NB4 (cell line): ENCODE measurements at regions not wholly inside any gene's neighbourhood (a gene's known extent, or its start where the extent isn't known, plus 50 kb on each side); places are given as distances from the start of the nearest gene placed in this dataset.

Experiments
- DNase-seq: peaks from one replicate; pipeline ENCODE4 v3.0.0; 2010; ENCODE audit warnings: low read depth
- H3K4me3 ChIP-seq: one replicate; pipeline ENCODE4 v1.5.1; 2011; ENCODE audit warnings: mild to moderate bottlenecking, low read depth, low read length, moderate library complexity
- MAX ChIP-seq: IDR thresholded peaks from 2 replicates; pipeline ENCODE4 v1.6.1; 2011; ENCODE audit warnings: low read depth, low read length
- MYC ChIP-seq: IDR thresholded peaks from 2 replicates; pipeline ENCODE4 v1.6.1; 2011; ENCODE audit warnings: low read depth, low read length
- POLR2A ChIP-seq: IDR thresholded peaks from 2 replicates; pipeline ENCODE4 v1.6.1; 2011; ENCODE audit warnings: mild to moderate bottlenecking; ENCODE audit not compliant: insufficient read length; ENCODE audit errors: extremely low read depth
- TF ChIP-seq, protein P1 (sequence below): IDR thresholded peaks from one replicate; pipeline ENCODE4 v1.5.1; 2012; ENCODE audit warnings: low read depth, low read length

DNA sequence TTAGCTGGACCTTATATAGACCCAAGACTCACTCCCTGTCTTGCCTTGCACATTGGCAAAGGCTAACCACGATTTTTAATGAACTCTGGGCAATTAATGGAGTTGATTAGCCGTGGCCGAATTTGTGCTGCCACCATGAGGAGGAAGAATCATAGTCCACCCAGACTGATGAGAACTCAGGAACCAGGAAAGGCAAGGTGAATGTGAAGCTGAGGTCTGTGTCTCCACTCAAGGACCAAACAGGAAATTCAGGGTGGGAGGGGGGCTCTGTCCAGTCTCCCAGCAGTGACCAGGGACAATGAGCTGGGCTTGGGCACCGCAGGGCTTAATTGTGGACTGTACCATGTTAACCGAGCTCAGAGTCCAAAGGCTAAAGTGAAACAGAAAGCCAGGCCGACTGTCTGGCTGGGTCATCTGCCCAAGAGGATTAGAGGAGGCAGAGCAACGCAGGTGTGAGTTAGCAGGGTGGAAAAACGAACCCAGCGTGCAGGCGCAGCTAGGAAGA is 127.0 kb upstream of the JCAD start:
- no peak overlapping the region for H3K4me3 ChIP-seq
- TF ChIP-seq MAX = no peak
- no peak for TF ChIP-seq POLR2A
- no peak for TF ChIP-seq MYC
- TF ChIP-seq, protein P1, sequence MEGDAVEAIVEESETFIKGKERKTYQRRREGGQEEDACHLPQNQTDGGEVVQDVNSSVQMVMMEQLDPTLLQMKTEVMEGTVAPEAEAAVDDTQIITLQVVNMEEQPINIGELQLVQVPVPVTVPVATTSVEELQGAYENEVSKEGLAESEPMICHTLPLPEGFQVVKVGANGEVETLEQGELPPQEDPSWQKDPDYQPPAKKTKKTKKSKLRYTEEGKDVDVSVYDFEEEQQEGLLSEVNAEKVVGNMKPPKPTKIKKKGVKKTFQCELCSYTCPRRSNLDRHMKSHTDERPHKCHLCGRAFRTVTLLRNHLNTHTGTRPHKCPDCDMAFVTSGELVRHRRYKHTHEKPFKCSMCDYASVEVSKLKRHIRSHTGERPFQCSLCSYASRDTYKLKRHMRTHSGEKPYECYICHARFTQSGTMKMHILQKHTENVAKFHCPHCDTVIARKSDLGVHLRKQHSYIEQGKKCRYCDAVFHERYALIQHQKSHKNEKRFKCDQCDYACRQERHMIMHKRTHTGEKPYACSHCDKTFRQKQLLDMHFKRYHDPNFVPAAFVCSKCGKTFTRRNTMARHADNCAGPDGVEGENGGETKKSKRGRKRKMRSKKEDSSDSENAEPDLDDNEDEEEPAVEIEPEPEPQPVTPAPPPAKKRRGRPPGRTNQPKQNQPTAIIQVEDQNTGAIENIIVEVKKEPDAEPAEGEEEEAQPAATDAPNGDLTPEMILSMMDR = no peak
- no peak for DNase-seq

- no peak for TF ChIP-seq MAX
- TF ChIP-seq POLR2A = no peak
- TF ChIP-seq, protein P1 = no peak
- TF ChIP-seq MYC = no peak
- no peak overlapping the region for H3K4me3 ChIP-seq
- DNase-seq = no peak
Observed at GRCh38 chr10:30185916-30186315, 126.5 kb upstream of the JCAD start.

DNA sequence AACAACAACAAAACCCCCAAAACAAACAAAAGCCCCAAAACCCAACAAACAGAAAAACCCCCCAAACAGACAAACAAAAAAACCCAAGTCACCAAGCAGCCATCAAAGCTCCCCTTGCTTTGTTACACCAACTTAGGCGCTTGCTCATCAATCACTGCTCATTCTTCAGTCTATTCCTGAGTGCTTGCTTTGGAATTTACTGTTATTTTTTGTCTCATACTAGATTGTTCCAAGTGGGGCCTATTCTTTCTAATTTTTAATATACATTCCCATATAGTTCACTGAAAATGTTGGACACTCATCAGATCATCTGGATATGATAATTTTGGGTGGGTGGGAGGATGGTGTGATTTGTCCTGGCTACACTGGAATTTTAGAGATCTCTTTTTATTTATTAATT is 126.0 kb upstream of the JCAD start:
- TF ChIP-seq MYC = no peak
- no peak for TF ChIP-seq MAX
- no peak for TF ChIP-seq POLR2A
- no peak for DNase-seq
- no peak overlapping the region for H3K4me3 ChIP-seq

DNA sequence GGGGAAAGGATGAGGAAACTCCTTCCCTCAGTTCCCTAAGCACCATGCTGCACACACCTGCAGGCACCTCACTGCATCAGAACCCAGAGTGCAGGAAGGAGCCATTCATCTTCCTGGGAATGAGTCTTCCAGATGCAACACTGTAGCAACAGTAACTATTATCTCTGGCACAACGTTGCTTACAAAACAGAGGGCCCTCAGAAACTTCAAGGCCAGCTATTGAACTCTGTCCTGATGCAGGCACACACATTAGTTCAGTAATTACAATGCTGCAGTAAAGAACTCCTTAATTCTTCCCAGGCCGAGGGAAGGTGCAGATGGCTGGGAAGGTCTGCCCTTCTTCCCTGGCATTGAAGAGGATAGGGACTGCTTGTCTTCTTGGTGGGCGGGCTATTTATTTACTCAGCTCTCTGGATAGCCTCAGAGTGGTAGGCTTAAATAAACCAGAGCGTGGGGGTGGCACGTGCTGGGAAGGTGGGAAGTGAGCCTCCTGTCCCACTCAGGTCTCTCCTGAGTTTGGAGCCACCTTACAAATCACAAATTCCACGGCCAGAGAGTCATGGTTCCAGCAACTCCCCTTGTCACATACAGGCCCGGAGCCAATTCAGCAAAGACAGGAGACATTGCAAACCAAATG is 125.1 kb upstream of the JCAD start:
- H3K4me3 ChIP-seq = no peak overlapping the region
- no peak for DNase-seq
- TF ChIP-seq MYC (no peak), MAX (no peak), POLR2A (no peak)
- TF ChIP-seq, protein P1 = no peak

DNA sequence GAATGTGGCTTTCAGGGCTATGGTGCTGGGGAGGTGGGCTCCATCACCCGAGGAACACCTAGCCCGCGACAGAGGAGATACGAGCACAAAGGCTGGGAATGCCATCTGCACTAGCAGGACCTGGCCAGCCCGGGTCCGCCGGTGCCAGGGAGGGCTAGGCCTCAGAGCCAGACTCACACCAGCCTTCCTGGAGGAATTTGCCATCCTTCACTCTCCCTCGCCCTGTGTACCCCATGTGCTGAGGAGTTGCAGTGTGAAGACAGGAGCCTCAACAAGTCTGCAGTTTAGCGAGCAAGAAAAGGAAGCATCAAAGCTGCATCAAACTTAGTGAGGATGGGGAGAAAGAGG is 123.6 kb upstream of the JCAD start:
- TF ChIP-seq, protein P1 = no peak
- TF ChIP-seq MYC (no peak), POLR2A (no peak), MAX (no peak)
- no peak overlapping the region for H3K4me3 ChIP-seq
- DNase-seq = no peak

DNA sequence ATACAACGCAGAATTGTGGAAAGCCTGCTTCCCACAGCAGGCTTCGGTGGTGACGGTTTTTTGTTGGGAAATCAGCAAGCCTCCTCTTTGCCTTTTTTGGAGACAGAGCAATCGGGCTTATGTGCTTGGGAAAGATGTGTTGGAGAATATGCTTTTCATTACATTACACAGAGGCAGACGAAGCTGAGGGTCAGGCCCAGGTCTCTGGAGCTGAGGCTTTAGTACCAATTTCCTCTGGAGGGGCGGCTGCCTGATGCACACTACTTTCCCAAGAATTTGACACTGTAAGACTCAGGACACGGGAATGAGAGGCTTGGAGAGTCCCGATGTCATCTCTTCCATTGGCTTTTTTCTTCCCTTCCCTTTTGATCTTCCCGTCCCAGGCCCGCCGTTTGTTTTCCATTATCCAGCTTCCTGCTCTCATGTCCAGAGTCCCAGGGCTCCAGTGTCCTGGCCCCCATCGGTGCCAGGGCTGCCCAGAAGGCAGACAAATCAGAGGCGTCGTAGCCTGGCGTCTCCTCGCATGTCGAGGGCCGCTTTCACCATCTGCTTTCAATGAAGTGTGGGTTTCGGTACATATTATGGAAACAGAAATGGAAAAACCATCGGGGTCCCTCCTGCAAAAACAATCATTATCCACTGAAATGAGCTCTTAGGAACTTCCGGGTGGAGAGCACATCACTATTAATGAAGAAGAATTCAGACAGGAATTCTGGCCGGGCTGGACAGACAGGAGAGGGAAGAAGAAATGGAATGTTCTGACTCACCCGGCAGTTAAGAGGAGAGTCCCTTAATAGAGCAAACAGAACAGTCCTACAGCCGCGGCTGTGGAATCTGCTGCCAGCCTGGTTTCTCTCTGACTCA is 123.0 kb upstream of the JCAD start:
- TF ChIP-seq, protein P1 = no peak
- no peak for TF ChIP-seq MYC
- TF ChIP-seq MAX = no peak
- no peak for TF ChIP-seq POLR2A
- no peak overlapping the region for H3K4me3 ChIP-seq
- DNase-seq = no peak
